ENCODE measurements at regions not wholly inside any gene's neighbourhood (a gene's known extent, or its start where the extent isn't known, plus 50 kb on each side); places are given as distances from the start of the nearest gene placed in this dataset.
"Not testable (repeated sequence)": the region's sequence is repeated elsewhere in the genome, so short reads cannot be mapped to it uniquely, and the experiment has no call there.

GRCh38 chr5:42989190-42989589 lies 50.9 kb downstream of the ANXA2R start:
- DNase-seq (ENCODE audit: low read depth), result no peak

GRCh38 chr5:42988568-42988967 lies 51.6 kb downstream of the ANXA2R start:
- no peak for DNase-seq (ENCODE audit: low read depth)

GRCh38 chr5:42985129-42986037 lies 54.7 kb downstream of the ANXA2R start:
- DNase-seq (ENCODE audit: low read depth), result peak; percentile 93

- DNase-seq (ENCODE audit: low read depth), result no peak
Observed at GRCh38 chr5:42984307-42984706, 55.8 kb downstream of the ANXA2R start.

GRCh38 chr5:42982107-42982622 lies 58.0 kb downstream of the ANXA2R start:
- DNase-seq (ENCODE audit: low read depth), result no peak

GRCh38 chr5:42981417-42982106 lies 58.6 kb downstream of the ANXA2R start:
- DNase-seq (ENCODE audit: low read depth), result not testable (repeated sequence)

GRCh38 chr5:42981015-42981414 lies 59.1 kb downstream of the ANXA2R start:
- not testable (repeated sequence) for DNase-seq (ENCODE audit: low read depth)

GRCh38 chr5:42980391-42980790 lies 59.7 kb downstream of the ANXA2R start:
- not testable (repeated sequence) for DNase-seq (ENCODE audit: low read depth)

GRCh38 chr5:42979242-42979641 lies 60.9 kb downstream of the ANXA2R start:
- not testable (repeated sequence) for DNase-seq (ENCODE audit: low read depth)

- no peak for DNase-seq (ENCODE audit: low read depth)
Observed at GRCh38 chr5:42974536-42974935, 65.6 kb downstream of the ANXA2R start.

- no peak for DNase-seq (ENCODE audit: low read depth)
Observed at GRCh38 chr5:42970636-42971559, 69.2 kb downstream of the ANXA2R start.

- DNase-seq (ENCODE audit: low read depth), result no peak
Observed at GRCh38 chr5:42965934-42966333, 74.2 kb downstream of the ANXA2R start.

GRCh38 chr5:42963412-42963811 lies 76.7 kb downstream of the ANXA2R start:
- no peak for DNase-seq (ENCODE audit: low read depth)

GRCh38 chr5:42962124-42962523 lies 78.0 kb downstream of the ANXA2R start:
- no peak for DNase-seq (ENCODE audit: low read depth)

GRCh38 chr5:42960506-42960905 lies 79.6 kb downstream of the ANXA2R start:
- no peak for DNase-seq (ENCODE audit: low read depth)

GRCh38 chr5:42956551-42956950 lies 83.6 kb downstream of the ANXA2R start:
- no peak for DNase-seq (ENCODE audit: low read depth)

- DNase-seq (ENCODE audit: low read depth), result no peak
Observed at GRCh38 chr5:42953041-42953440, 87.1 kb downstream of the ANXA2R start.

GRCh38 chr5:42952578-42952974 lies 87.5 kb downstream of the ANXA2R start:
- no peak for DNase-seq (ENCODE audit: low read depth)

- no peak for DNase-seq (ENCODE audit: low read depth)
Observed at GRCh38 chr5:42951293-42951840, 88.8 kb downstream of the ANXA2R start.

GRCh38 chr5:42950456-42951292 lies 89.4 kb downstream of the ANXA2R start:
- peak; percentile 100 for DNase-seq (ENCODE audit: low read depth)

- no peak for DNase-seq (ENCODE audit: low read depth)
Observed at GRCh38 chr5:42950116-42950455, 90.0 kb downstream of the ANXA2R start.
